Panc1 (cell line): ENCODE measurements at regions not wholly inside any gene's neighbourhood (a gene's known extent, or its start where the extent isn't known, plus 50 kb on each side); places are given as distances from the start of the nearest gene placed in this dataset.

ENCODE experiments used
- ATAC-seq: fragments of 200-7000 bp; cut with Tn5 transposase; 2 replicates; pipeline ENCODE4 v1.9.1; 2020; ENCODE audit warnings: mild to moderate bottlenecking, moderate library complexity
- BruUV-seq: library from RNA; stranded (reverse); fragments of 400-500 nt; replicated peaks from 2 replicates; lab custom pipeline; 2021; lab: Mats Ljungman, UMichigan
- CTCF ChIA-PET: fragments of 300-600 bp; sonication (Branson Sonifier 250); formaldehyde crosslinking; loops from one replicate; lab custom pipeline; 2022; ENCODE audit warnings: antibody characterized with exemption; lab: Charles Lee
- POLR2A ChIA-PET: fragments of 300-600 bp; sonication (Branson Sonifier 250); formaldehyde crosslinking; loops from one replicate; lab custom pipeline; 2022; ENCODE audit warnings: antibody characterized with exemption; lab: Charles Lee
- DNase-seq: peaks from one replicate; pipeline ENCODE4 v3.0.0-alpha.2; 2010; ENCODE audit warnings: low read depth, low spot score
- H3K27ac ChIP-seq: 2 replicates; pipeline ENCODE4 v1.5.1; 2011; ENCODE audit warnings: mild to moderate bottlenecking, low read length, inconsistent platforms
- H3K27me3 ChIP-seq: fragments of 200-500 bp; sonication (Bioruptor generic); 2 replicates; pipeline ENCODE4 v1.6.0; 2014; ENCODE audit warnings: low read length, inconsistent platforms; ENCODE audit not compliant: control insufficient read depth, insufficient read depth
- H3K36me3 ChIP-seq: fragments of 200-500 bp; sonication (Bioruptor generic); 2 replicates; pipeline ENCODE4 v1.5.1; 2014; ENCODE audit warnings: inconsistent platforms, mild to moderate bottlenecking, low read length, moderate library complexity; ENCODE audit not compliant: control insufficient read depth, insufficient read depth
- H3K4me1 ChIP-seq: 2 replicates; pipeline ENCODE4 v1.5.1; 2011; ENCODE audit warnings: inconsistent platforms, mild to moderate bottlenecking, low read length, moderate library complexity; ENCODE audit not compliant: control insufficient read depth, insufficient read depth
- H3K4me3 ChIP-seq, 2 experiments: 2 replicates each; pipeline ENCODE4 v1.5.1; 2011 to 2012; ENCODE audit warnings: low read depth in 2 of 2, low read length in 2 of 2, mild to moderate bottlenecking in 2 of 2, inconsistent platforms in 1 of 2, moderate library complexity in 1 of 2
- H3K9me3 ChIP-seq: fragments of 200-500 bp; sonication (Bioruptor generic); 2 replicates; pipeline ENCODE4 v1.5.1; 2014; ENCODE audit warnings: low read depth, mild to moderate bottlenecking, inconsistent platforms, low read length, moderate library complexity; ENCODE audit not compliant: control insufficient read depth, insufficient read depth
- POLR2AphosphoS5 ChIP-seq: IDR thresholded peaks from 2 replicates; pipeline ENCODE4 v1.6.1; 2012; ENCODE audit warnings: mild to moderate bottlenecking, low read depth, low read length, moderate library complexity
- SIN3A ChIP-seq: IDR thresholded peaks from 2 replicates; pipeline ENCODE4 v1.6.1; 2012; ENCODE audit warnings: low read depth, mild to moderate bottlenecking, low read length, moderate library complexity, borderline replicate concordance; ENCODE audit not compliant: insufficient read depth
- TCF7L2 ChIP-seq: IDR thresholded peaks from 2 replicates; pipeline ENCODE4 v1.6.1; 2011; ENCODE audit warnings: mild to moderate bottlenecking, low read depth, low read length, inconsistent platforms
- in situ Hi-C: cut with HindIII; loops from 2 replicates; pipeline ENCODE4 v1.10.0; 2016; ENCODE audit warnings: low sequenced_read_pairs, low pct_unique_long_range_greater_than_20kb
- intact Hi-C: fragments of 100-400 bp; cut with micrococcal nuclease; formaldehyde crosslinking; loops from one replicate; pipeline ENCODE4 v1.10.0; 2022; ENCODE audit not compliant: unreplicated experiment
- TF ChIP-seq, protein P1 (sequence below), 2 experiments: IDR thresholded peaks; 2 replicates each; pipeline ENCODE4 v1.6.1; 2011 to 2012; ENCODE audit warnings: low read depth in 2 of 2, control low read depth in 1 of 2, low read length in 1 of 2, mild to moderate bottlenecking in 1 of 2, moderate library complexity in 1 of 2; ENCODE audit not compliant: insufficient read depth in 1 of 2
- TF ChIP-seq, protein P2 (sequence below): fragments of 450-650 bp; IDR thresholded peaks from 2 replicates; pipeline ENCODE4 v1.5.1; 2017; ENCODE audit warnings: mild to moderate bottlenecking

GRCh38 chr2:129585760-129586159 lies 393.7 kb upstream of the RAB6C start:
- BruUV-seq: no TSS peak

GRCh38 chr2:129587426-129588064 lies 391.9 kb upstream of the RAB6C start:
- Histone ChIP-seq H3K4me3 (no peak overlapping the region), H3K4me1 (no peaks in the 10 kb centered on the region), H3K27ac (no peak overlapping the region), H3K9me3 (no peaks in the 10 kb centered on the region), H3K36me3 (no peaks in the 10 kb centered on the region), H3K27me3 (0 out of 2 replicates have a peak, but pooled peaks cover 2% of the 10 kb centered on the region)
- ChIA-PET CTCF (no interaction called here), POLR2A (no interaction called here)
- intact Hi-C loops: no loop called here
- DNase-seq: no peak
- TF ChIP-seq TCF7L2: no peak
- TF ChIP-seq, protein P1, sequence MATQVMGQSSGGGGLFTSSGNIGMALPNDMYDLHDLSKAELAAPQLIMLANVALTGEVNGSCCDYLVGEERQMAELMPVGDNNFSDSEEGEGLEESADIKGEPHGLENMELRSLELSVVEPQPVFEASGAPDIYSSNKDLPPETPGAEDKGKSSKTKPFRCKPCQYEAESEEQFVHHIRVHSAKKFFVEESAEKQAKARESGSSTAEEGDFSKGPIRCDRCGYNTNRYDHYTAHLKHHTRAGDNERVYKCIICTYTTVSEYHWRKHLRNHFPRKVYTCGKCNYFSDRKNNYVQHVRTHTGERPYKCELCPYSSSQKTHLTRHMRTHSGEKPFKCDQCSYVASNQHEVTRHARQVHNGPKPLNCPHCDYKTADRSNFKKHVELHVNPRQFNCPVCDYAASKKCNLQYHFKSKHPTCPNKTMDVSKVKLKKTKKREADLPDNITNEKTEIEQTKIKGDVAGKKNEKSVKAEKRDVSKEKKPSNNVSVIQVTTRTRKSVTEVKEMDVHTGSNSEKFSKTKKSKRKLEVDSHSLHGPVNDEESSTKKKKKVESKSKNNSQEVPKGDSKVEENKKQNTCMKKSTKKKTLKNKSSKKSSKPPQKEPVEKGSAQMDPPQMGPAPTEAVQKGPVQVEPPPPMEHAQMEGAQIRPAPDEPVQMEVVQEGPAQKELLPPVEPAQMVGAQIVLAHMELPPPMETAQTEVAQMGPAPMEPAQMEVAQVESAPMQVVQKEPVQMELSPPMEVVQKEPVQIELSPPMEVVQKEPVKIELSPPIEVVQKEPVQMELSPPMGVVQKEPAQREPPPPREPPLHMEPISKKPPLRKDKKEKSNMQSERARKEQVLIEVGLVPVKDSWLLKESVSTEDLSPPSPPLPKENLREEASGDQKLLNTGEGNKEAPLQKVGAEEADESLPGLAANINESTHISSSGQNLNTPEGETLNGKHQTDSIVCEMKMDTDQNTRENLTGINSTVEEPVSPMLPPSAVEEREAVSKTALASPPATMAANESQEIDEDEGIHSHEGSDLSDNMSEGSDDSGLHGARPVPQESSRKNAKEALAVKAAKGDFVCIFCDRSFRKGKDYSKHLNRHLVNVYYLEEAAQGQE (IDR thresholded peaks at IDR 0.05; ENCODE audit: insufficient read depth in 1 of 2, low read depth in 2 of 2, low read length in 1 of 2): no peak
- TF ChIP-seq POLR2AphosphoS5: no peak
- TF ChIP-seq, protein P2, sequence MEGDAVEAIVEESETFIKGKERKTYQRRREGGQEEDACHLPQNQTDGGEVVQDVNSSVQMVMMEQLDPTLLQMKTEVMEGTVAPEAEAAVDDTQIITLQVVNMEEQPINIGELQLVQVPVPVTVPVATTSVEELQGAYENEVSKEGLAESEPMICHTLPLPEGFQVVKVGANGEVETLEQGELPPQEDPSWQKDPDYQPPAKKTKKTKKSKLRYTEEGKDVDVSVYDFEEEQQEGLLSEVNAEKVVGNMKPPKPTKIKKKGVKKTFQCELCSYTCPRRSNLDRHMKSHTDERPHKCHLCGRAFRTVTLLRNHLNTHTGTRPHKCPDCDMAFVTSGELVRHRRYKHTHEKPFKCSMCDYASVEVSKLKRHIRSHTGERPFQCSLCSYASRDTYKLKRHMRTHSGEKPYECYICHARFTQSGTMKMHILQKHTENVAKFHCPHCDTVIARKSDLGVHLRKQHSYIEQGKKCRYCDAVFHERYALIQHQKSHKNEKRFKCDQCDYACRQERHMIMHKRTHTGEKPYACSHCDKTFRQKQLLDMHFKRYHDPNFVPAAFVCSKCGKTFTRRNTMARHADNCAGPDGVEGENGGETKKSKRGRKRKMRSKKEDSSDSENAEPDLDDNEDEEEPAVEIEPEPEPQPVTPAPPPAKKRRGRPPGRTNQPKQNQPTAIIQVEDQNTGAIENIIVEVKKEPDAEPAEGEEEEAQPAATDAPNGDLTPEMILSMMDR: no peak
- no peak for TF ChIP-seq SIN3A
- ATAC-seq: no peak
- no TSS peak for BruUV-seq
- in situ Hi-C loops: no loop called here

More at GRCh38 chr2:129585760-129586159, 393.7 kb upstream of the RAB6C start:
- intact Hi-C loops (no loop called here), in situ Hi-C loops (no loop called here)
- no peak overlapping the region for H3K4me3 ChIP-seq
- H3K9me3 ChIP-seq: no peaks in the 10 kb centered on the region
- DNase-seq (no peak), ATAC-seq (no peak)
- TF ChIP-seq, protein P1 (IDR thresholded peaks at IDR 0.05; ENCODE audit: insufficient read depth in 1 of 2, low read depth in 2 of 2, low read length in 1 of 2): no peak
- TF ChIP-seq POLR2AphosphoS5 (no peak), TCF7L2 (no peak), SIN3A (no peak)
- TF ChIP-seq, protein P2: no peak
- no peaks in the 10 kb centered on the region for H3K4me1 ChIP-seq
- ChIA-PET POLR2A (no interaction called here), CTCF (no interaction called here)
- H3K27me3 ChIP-seq: 0 out of 2 replicates have a peak, but pooled peaks cover 2% of the 10 kb centered on the region
- no peaks in the 10 kb centered on the region for H3K36me3 ChIP-seq
- no peak overlapping the region for H3K27ac ChIP-seq
